Small intestine (tissue), 7 donors: ENCODE measurements at regions not wholly inside any gene's neighbourhood (a gene's known extent, or its start where the extent isn't known, plus 50 kb on each side); places are given as distances from the start of the nearest gene placed in this dataset.

Source experiments
- DNase-seq, 2 donors: peaks; one replicate each; pipeline versions ENCODE4 v3.0.0 to v3.0.0-alpha.2; 2013
- FAIRE-seq: peaks from 2 replicates; lab custom pipeline; 2012; peaks lifted over from hg19 to GRCh38; lab: Jason Lieb, UNC
- H3K27ac ChIP-seq, 3 donors: one replicate each; pipeline ENCODE4 v1.5.1; 2013; ENCODE audit warnings: low read length in 2 of 3, mild to moderate bottlenecking in 2 of 3, control low read depth in 1 of 3, inconsistent platforms in 1 of 3, low read depth in 1 of 3, moderate library complexity in 1 of 3
- H3K27me3 ChIP-seq, 3 donors: one replicate each; pipeline ENCODE4 v1.6.1; 2013; ENCODE audit warnings: low read length in 3 of 3, inconsistent platforms in 1 of 3; ENCODE audit not compliant: control insufficient read depth in 3 of 3, insufficient read depth in 3 of 3
- H3K36me3 ChIP-seq, 3 donors: one replicate each; pipeline ENCODE4 v1.6.1; 2013; ENCODE audit warnings: low read length in 3 of 3, inconsistent platforms in 1 of 3, low read depth in 1 of 3, mild to moderate bottlenecking in 1 of 3, moderate library complexity in 1 of 3; ENCODE audit not compliant: control insufficient read depth in 3 of 3, insufficient read depth in 2 of 3
- H3K4me1 ChIP-seq, 3 donors: one replicate each; pipeline ENCODE4 v1.6.1; 2013; ENCODE audit warnings: low read length in 2 of 3, inconsistent platforms in 1 of 3, low read depth in 1 of 3, mild to moderate bottlenecking in 1 of 3, moderate library complexity in 1 of 3; ENCODE audit not compliant: control insufficient read depth in 3 of 3, insufficient read depth in 2 of 3
- H3K4me3 ChIP-seq, 3 donors: one replicate each; pipeline ENCODE4 v1.5.1; 2013; ENCODE audit warnings: low read length in 3 of 3, control low read depth in 1 of 3, inconsistent platforms in 1 of 3, low read depth in 1 of 3, mild to moderate bottlenecking in 1 of 3, moderate library complexity in 1 of 3
- H3K9me3 ChIP-seq, 2 donors: one replicate each; pipeline ENCODE4 v1.6.1; 2013; ENCODE audit warnings: low read depth in 1 of 2, low read length in 1 of 2; ENCODE audit not compliant: control insufficient read depth in 2 of 2, insufficient read depth in 1 of 2
- WGBS, 3 donors: extraction: QIAGEN DNeasy Blood & Tissue Kit; methylation state at CpG; one replicate each; pipeline ENCODE4 v1.1.7; 2013; 5-methylcytosine and 5-hydroxymethylcytosine counted together
- donor health status: healthy with polysubstance abuse.
- donor health status: control.
- donor health status: control.
- donor health status: Bipolar disorder and iron deficiency.
- donor health status: healthy.

- FAIRE-seq, result no peak
- DNase-seq, result peak; percentile 1 to 41
- Histone ChIP-seq H3K36me3 (no peaks in the 10 kb centered on the region), H3K9me3 (no peaks in the 10 kb centered on the region), H3K27me3 (no peaks in the 10 kb centered on the region), H3K4me1 (no peaks in the 10 kb centered on the region), H3K27ac (no peak overlapping the region), H3K4me3 (no peak overlapping the region)
- WGBS, 3 donors, result 30 to 36% (median 35%) methylated on average over 5 of the region's 5 CpGs
These were observed 209.6 kb upstream of the PIK3C3 start for GRCh38 chr18:41745166-41746049.

DNA sequence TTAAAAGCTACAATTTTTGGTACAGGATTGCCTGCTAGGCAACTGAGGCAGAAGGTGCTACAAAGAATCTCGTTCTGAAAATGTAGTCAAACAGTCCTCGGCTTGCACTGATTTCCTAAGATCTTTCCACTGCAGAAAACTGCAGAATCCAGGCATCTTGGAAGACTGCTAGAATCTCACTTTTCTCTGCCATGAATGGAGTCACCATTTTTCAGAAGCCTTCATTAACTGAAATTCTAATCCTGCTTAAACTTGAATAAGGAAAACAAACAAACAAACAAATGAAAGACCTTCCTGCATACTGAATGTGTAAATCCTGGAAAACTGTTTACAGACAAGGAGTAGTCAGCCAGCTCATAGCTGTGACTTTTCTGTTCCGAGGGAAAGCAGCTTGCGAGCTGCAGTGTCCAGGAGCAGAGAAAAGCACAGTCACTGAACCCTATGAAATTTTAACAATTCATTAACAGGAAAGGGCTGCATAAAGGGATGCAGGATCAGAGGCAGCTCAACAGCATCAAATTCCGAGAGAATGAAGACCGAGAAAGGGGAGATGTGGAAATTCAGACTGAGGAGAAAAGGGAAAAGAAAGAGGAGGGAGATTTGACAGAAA lies 210.5 kb upstream of the PIK3C3 start:
- Histone ChIP-seq H3K4me1 (no peaks in the 10 kb centered on the region), H3K36me3 (no peaks in the 10 kb centered on the region), H3K27me3 (no peaks in the 10 kb centered on the region), H3K9me3 (no peaks in the 10 kb centered on the region), H3K27ac (no peak overlapping the region), H3K4me3 (no peak overlapping the region)
- FAIRE-seq (no peak), DNase-seq (no peak)
- WGBS, 3 donors, result 51 to 54% (median 52%) methylated on average over 6 of the region's 6 CpGs

- WGBS, 3 donors, result 70 to 82% (median 79%) methylated on average over 1 of the region's 1 CpG
- Histone ChIP-seq H3K27me3 (no peaks in the 10 kb centered on the region), H3K9me3 (no peaks in the 10 kb centered on the region), H3K36me3 (no peaks in the 10 kb centered on the region), H3K4me1 (no peaks in the 10 kb centered on the region), H3K27ac (no peak overlapping the region), H3K4me3 (no peak overlapping the region)
- FAIRE-seq (no peak), DNase-seq (no peak)
These were observed 217.8 kb upstream of the PIK3C3 start for GRCh38 chr18:41737218-41737617.

DNA sequence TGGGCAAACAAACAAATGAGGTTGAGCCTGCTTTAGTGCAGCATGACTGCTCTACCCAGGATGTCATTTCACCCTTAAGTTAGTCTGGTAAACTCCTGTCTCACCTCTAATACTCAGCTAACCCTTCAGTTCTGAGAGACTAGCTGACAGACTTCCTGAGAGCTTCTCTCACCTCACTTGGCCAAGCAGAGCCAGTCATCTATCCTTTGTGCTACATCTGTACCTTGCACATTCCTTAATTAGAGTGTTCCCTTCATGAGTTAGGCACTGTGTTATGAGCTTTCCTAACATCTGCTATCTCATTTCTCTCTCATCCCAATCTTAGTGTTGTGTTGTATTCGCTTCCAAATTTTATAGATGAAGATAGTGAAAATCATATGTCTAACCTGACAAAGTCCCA lies 220.1 kb upstream of the PIK3C3 start:
- H3K9me3 ChIP-seq, result no peaks in the 10 kb centered on the region
- DNase-seq (no peak), FAIRE-seq (no peak)
- no peak overlapping the region for H3K27ac ChIP-seq
- no peaks in the 10 kb centered on the region for H3K36me3 ChIP-seq
- no peaks in the 10 kb centered on the region for H3K4me1 ChIP-seq
- H3K27me3 ChIP-seq, result no peaks in the 10 kb centered on the region
- WGBS, 3 donors, result 78 to 90% (median 88%) methylated on average over 1 of the region's 1 CpG
- no peak overlapping the region for H3K4me3 ChIP-seq

DNA sequence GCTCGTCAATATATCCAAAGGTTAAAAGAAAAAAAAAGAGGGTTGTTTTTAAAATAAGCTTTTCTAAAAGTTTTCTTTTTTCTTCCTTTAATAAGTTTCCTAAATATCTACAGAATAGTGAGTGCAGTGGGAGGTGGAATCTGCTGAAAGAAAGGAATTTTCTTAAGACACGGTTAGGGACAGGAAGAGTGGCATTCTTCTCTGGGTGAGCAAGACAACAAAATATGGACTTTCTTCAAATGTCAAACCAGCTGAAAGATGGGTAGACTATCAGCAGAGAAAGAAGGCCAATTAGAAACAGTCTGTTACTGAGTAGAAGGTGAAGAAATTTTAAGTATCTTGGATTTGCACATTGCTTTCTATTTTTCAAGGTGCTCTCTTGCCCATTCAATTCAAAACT lies 222.7 kb upstream of the PIK3C3 start:
- H3K4me1 ChIP-seq, result no peaks in the 10 kb centered on the region
- H3K9me3 ChIP-seq, result no peaks in the 10 kb centered on the region
- DNase-seq (no peak), FAIRE-seq (no peak)
- no peak overlapping the region for H3K27ac ChIP-seq
- no peaks in the 10 kb centered on the region for H3K27me3 ChIP-seq
- WGBS, 3 donors, result 47 to 68% (median 51%) methylated on average over 2 of the region's 2 CpGs
- no peak overlapping the region for H3K4me3 ChIP-seq
- H3K36me3 ChIP-seq, result no peaks in the 10 kb centered on the region

- FAIRE-seq, result no peak
- no peaks in the 10 kb centered on the region for H3K4me1 ChIP-seq
- H3K27ac ChIP-seq, result no peak overlapping the region
- DNase-seq, result no peak
- 17 to 54% (median 20%) methylated on average over 1 of the region's 1 CpG for WGBS, 3 donors
- H3K9me3 ChIP-seq, result no peaks in the 10 kb centered on the region
- no peaks in the 10 kb centered on the region for H3K36me3 ChIP-seq
- H3K4me3 ChIP-seq, result no peak overlapping the region
- no peaks in the 10 kb centered on the region for H3K27me3 ChIP-seq
These were observed 223.2 kb upstream of the PIK3C3 start for GRCh38 chr18:41731884-41732283.

GRCh38 chr18:41724195-41724594 lies 230.8 kb upstream of the PIK3C3 start:
- no peak for FAIRE-seq
- 83 to 92% (median 88%) methylated on average over 6 of the region's 6 CpGs for WGBS, 3 donors

DNA sequence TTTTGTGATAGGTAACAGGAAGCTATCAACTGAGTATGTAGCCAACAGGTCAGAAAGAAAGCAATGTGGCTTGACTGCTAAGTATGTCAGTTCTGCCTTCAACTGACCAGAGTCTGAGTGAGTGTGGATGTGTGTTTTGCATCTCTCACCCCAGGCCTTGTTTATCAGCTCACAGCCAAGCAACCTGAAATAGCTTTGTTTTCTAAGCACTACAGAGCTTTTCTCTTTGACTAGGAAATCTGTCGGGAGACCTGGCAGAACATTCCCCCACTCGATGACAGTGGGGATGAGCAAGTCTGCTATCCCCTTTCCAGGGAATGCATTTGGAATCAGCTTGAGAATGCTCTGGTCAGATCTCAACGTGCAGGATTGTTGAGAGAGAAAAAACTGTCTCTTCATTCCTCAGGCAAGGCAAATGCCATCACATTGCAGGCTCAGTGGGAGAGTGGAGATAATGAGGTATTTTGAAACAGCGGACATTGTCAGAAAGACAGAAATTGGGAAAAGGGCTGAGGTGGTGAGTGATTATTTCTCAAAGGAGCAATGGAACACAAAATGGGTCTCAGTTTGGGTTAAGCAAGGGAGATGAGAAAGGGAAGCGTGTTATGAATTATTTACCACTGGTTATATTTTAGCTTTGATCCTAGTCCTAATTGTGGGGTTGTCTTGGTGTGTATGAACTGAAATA lies 233.8 kb upstream of the PIK3C3 start:
- H3K36me3 ChIP-seq, result no peaks in the 10 kb centered on the region
- no peaks in the 10 kb centered on the region for H3K9me3 ChIP-seq
- H3K4me1 ChIP-seq, result no peaks in the 10 kb centered on the region
- WGBS, 3 donors, result 62 to 72% (median 68%) methylated on average over 5 of the region's 5 CpGs
- H3K27me3 ChIP-seq, result peaks cover 0 to 3% (median 0%) of the 10 kb centered on the region in 3 donors
- H3K4me3 ChIP-seq, result no peak overlapping the region
- FAIRE-seq, result no peak
- H3K27ac ChIP-seq, result no peak overlapping the region
- no peak for DNase-seq

More at GRCh38 chr18:41724195-41724594, 230.8 kb upstream of the PIK3C3 start:
- H3K4me1 ChIP-seq, result no peaks in the 10 kb centered on the region
- H3K9me3 ChIP-seq, result no peaks in the 10 kb centered on the region
- no peaks in the 10 kb centered on the region for H3K36me3 ChIP-seq
- no peaks in the 10 kb centered on the region for H3K27me3 ChIP-seq
- no peak for DNase-seq
- H3K27ac ChIP-seq, result no peak overlapping the region
- no peak overlapping the region for H3K4me3 ChIP-seq
